ENCODE measurements at regions not wholly inside any gene's neighbourhood (a gene's known extent, or its start where the extent isn't known, plus 50 kb on each side); places are given as distances from the start of the nearest gene placed in this dataset.

DNA sequence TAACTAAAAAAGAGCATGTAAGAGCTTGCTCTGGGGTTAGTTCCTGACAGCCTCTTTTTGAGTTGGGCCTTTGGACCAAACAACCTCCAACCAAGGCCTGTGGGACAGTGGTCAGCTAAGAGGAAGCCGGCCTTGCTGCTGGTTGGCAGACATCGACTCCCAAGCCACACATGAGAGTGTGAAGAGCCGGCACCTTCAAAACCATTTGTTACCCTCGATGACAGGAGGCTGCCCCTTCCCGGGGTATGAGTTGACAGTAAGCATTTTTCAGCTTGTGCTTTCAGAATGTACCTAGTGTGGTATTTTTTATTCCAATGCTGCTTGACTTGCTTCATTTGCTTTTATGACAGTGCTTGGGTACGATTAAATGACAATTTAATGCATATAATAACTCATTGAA lies 168.6 kb upstream of the IGFBP7 start:
- Histone ChIP-seq H3K9me1 (replicated peaks; ENCODE audit: control insufficient read depth, extremely low read depth, insufficient read depth, low read length) (no peaks in the 10 kb centered on the region), H3K4me2 (ENCODE audit: insufficient read depth, low read length) (no peak overlapping the region), H4K20me1 (replicated peaks; ENCODE audit: control insufficient read depth, extremely low read depth, insufficient read depth, low read length) (no peaks in the 10 kb centered on the region), H3K9me3 (replicated peaks; ENCODE audit: control insufficient read depth, insufficient read depth, low read length) (no peaks in the 10 kb centered on the region), H3K27ac (ENCODE audit: insufficient read depth, low read depth, low read length) (no peak overlapping the region), H3K4me3 (replicated peaks in 1 of 3; ENCODE audit: insufficient read depth in 1 of 3, low read depth in 1 of 3, low read length in 3 of 3) (no peak overlapping the region), H3K79me2 (ENCODE audit: control insufficient read depth, insufficient read depth, low read length) (no peaks in the 10 kb centered on the region), H3K9ac (replicated peaks; ENCODE audit: extremely low read depth, insufficient read depth, low read length) (no peak overlapping the region), H3K36me3 (ENCODE audit: control insufficient read depth in 2 of 2, extremely low read depth in 1 of 2, insufficient read depth in 2 of 2, low read length in 2 of 2) (no peaks in the 10 kb centered on the region), H3K27me3 (ENCODE audit: control insufficient read depth in 2 of 2, insufficient read depth in 2 of 2, low read length in 2 of 2) (peaks cover 0 to 2% of the 10 kb centered on the region in 2 experiments), H2AFZ (ENCODE audit: low read depth, low read length) (no peak overlapping the region), H3K4me1 (ENCODE audit: control insufficient read depth, extremely low read depth, insufficient read depth, low read length) (no peaks in the 10 kb centered on the region)
- TF ChIP-seq EZH2 (IDR thresholded peaks at IDR 0.05; ENCODE audit: borderline replicate concordance, low read depth, low read length, severe bottlenecking) = no peak
- dilution Hi-C loops (cut with MboI; ENCODE audit: extremely low pct_ligation_motif_present, low sequenced_read_pairs) = no loop called here
- no peak for FAIRE-seq
- no TSS peak for BruUV-seq (replicated peaks)
- CTCF ChIA-PET = no interaction called here
- POLR2A ChIA-PET = no interaction called here
- intact Hi-C loops (cut with micrococcal nuclease) = no loop called here
- no peak for DNase-seq (ENCODE audit: low read depth, low spot score)

GRCh38 chr4:57274082-57274481 lies 163.9 kb upstream of the IGFBP7 start:
- Histone ChIP-seq H4K20me1 (replicated peaks; ENCODE audit: control insufficient read depth, extremely low read depth, insufficient read depth, low read length) (no peaks in the 10 kb centered on the region), H3K79me2 (ENCODE audit: control insufficient read depth, insufficient read depth, low read length) (no peaks in the 10 kb centered on the region), H3K4me3 (replicated peaks in 1 of 3; ENCODE audit: insufficient read depth in 1 of 3, low read depth in 1 of 3, low read length in 3 of 3) (no peak overlapping the region), H3K4me1 (ENCODE audit: control insufficient read depth, extremely low read depth, insufficient read depth, low read length) (no peaks in the 10 kb centered on the region), H3K4me2 (ENCODE audit: insufficient read depth, low read length) (no peak overlapping the region), H3K9ac (replicated peaks; ENCODE audit: extremely low read depth, insufficient read depth, low read length) (no peak overlapping the region), H2AFZ (ENCODE audit: low read depth, low read length) (no peak overlapping the region), H3K9me1 (replicated peaks; ENCODE audit: control insufficient read depth, extremely low read depth, insufficient read depth, low read length) (no peaks in the 10 kb centered on the region), H3K9me3 (replicated peaks; ENCODE audit: control insufficient read depth, insufficient read depth, low read length) (no peaks in the 10 kb centered on the region), H3K27ac (ENCODE audit: insufficient read depth, low read depth, low read length) (no peak overlapping the region), H3K27me3 (ENCODE audit: control insufficient read depth in 2 of 2, insufficient read depth in 2 of 2, low read length in 2 of 2) (no peaks in the 10 kb centered on the region), H3K36me3 (ENCODE audit: control insufficient read depth in 2 of 2, extremely low read depth in 1 of 2, insufficient read depth in 2 of 2, low read length in 2 of 2) (no peaks in the 10 kb centered on the region)
- TF ChIP-seq EZH2 (IDR thresholded peaks at IDR 0.05; ENCODE audit: borderline replicate concordance, low read depth, low read length, severe bottlenecking) = no peak
- ChIA-PET CTCF (interaction anchor here (1.0 kb wide), 1 partner anchor 9 kb away, joined by 3 read pairs; no protein-coding TSS in a partner anchor), POLR2A (no interaction called here)
- BruUV-seq (replicated peaks) = no TSS peak
- intact Hi-C loops (cut with micrococcal nuclease) (no loop called here), dilution Hi-C loops (cut with MboI; ENCODE audit: extremely low pct_ligation_motif_present, low sequenced_read_pairs) (no loop called here)
- FAIRE-seq = no peak
- DNase-seq (ENCODE audit: low read depth, low spot score) = no peak

All from endothelial cell of umbilical vein (primary cell).